ENCODE measurements at regions not wholly inside any gene's neighbourhood (a gene's known extent, or its start where the extent isn't known, plus 50 kb on each side); places are given as distances from the start of the nearest gene placed in this dataset.

DNA sequence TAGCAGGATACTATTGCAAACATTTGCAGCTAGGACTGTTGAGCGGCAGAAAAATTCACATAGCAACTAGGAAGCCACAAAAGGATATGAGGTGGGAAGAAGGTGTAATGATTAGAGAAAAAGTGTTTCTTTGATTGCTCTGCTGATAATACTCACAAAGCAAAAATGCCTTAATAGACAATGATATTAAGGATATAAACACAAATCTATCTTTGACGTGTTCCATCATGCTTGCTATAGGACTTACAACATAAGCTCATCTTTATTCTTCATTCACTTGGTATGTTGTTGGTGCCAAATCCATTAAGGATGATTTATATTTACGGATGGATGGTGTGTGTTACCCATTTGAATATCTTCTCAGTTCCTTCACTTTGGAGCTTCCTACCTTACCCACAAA is 309.3 kb downstream of the GPR37 start:
- H3K79me2 ChIP-seq (ENCODE audit: control insufficient read depth in 1 of 2, insufficient read depth in 2 of 2, low read length in 2 of 2), result no peaks in the 10 kb centered on the region
- H2AK5ac ChIP-seq (ENCODE audit: low read depth, low read length), result no peak overlapping the region
- no peak overlapping the region for H4K5ac ChIP-seq (ENCODE audit: insufficient read length, low read depth, low read length)
- FAIRE-seq (no peak), DNase-seq (ENCODE audit: low read depth in 1 of 2, low spot score in 2 of 2) (no peak)
- H3K18ac ChIP-seq (ENCODE audit: extremely low read depth, low read length), result no peak overlapping the region
- 97% methylated on average over 3 of the region's 3 CpGs; no CpG with 5 or more reads in 1 of the 2 experiments for WGBS, 2 experiments (ENCODE audit: extremely low coverage in 1 of 2, insufficient coverage in 1 of 2, insufficient read length in 1 of 2, insufficient replicate concordance in 2 of 2, low coverage in 1 of 2, low lambda C conversion rate in 2 of 2, missing lambda C conversion rate in 1 of 2)
- no peak overlapping the region for H2AFZ ChIP-seq (ENCODE audit: low read length)
- H3K23me2 ChIP-seq (ENCODE audit: low read depth, low read length), result no peaks in the 10 kb centered on the region
- no peak overlapping the region for H3K23ac ChIP-seq (ENCODE audit: insufficient read length)
- H2BK12ac ChIP-seq (ENCODE audit: low read depth, low read length), result no peak overlapping the region
- H2BK120ac ChIP-seq (replicated peaks; ENCODE audit: low read depth, low read length), result no peak overlapping the region
- no peak overlapping the region for H3K4me3 ChIP-seq (ENCODE audit: extremely low read depth in 1 of 4, insufficient read depth in 2 of 4, low read depth in 3 of 4, low read length in 4 of 4)
- no peak overlapping the region for H3K27ac ChIP-seq (ENCODE audit: low read depth, low read length)
- no peak overlapping the region for H3K56ac ChIP-seq (replicated peaks; ENCODE audit: insufficient read length, low read depth, low read length)
- H4K20me1 ChIP-seq (replicated peaks in 1 of 2; ENCODE audit: control insufficient read depth in 1 of 2, insufficient read depth in 2 of 2, low read length in 2 of 2), result no peaks in the 10 kb centered on the region
- H3K4me2 ChIP-seq (ENCODE audit: insufficient read depth in 1 of 2, low read depth in 2 of 2, low read length in 2 of 2), result no peak overlapping the region
- no peaks in the 10 kb centered on the region for H3K9me3 ChIP-seq (ENCODE audit: insufficient read depth in 2 of 2, low read depth in 1 of 2, low read length in 1 of 2)
- no peaks in the 10 kb centered on the region for H3K36me3 ChIP-seq (ENCODE audit: control insufficient read depth in 2 of 4, insufficient read depth in 4 of 4, low read length in 3 of 4)
- no peak overlapping the region for H3K4ac ChIP-seq (replicated peaks; ENCODE audit: insufficient read length, low read depth, low read length)
- H2BK15ac ChIP-seq (ENCODE audit: low read length), result no peak overlapping the region
- POLR2A ChIA-PET (ENCODE audit: partially characterized antibody), result no interaction called here
- H3K79me1 ChIP-seq (ENCODE audit: low read depth, low read length), result no peaks in the 10 kb centered on the region
- H2BK20ac ChIP-seq (ENCODE audit: low read length), result no peak overlapping the region
- no peak overlapping the region for H3K9ac ChIP-seq (replicated peaks in 1 of 4; ENCODE audit: extremely low read depth in 1 of 4, low read depth in 3 of 4, low read length in 3 of 4)
- CTCF ChIA-PET (ENCODE audit: partially characterized antibody), result interaction anchor here (1.0 kb wide), 1 partner anchor 185 kb away, joined by 3 read pairs; no protein-coding TSS in a partner anchor
- H3K14ac ChIP-seq (ENCODE audit: insufficient read length), result no peak overlapping the region
- no peak overlapping the region for H2BK5ac ChIP-seq (ENCODE audit: low read depth, low read length)
- no peak overlapping the region for H4K91ac ChIP-seq (replicated peaks; ENCODE audit: insufficient read length, low read length)
- H3K27me3 ChIP-seq (replicated peaks in 1 of 4; ENCODE audit: control insufficient read depth in 3 of 4, extremely low read depth in 1 of 4, insufficient read depth in 3 of 4, low read length in 3 of 4), result no peaks in the 10 kb centered on the region
- no peak overlapping the region for H4K8ac ChIP-seq (ENCODE audit: extremely low read depth, insufficient read depth, low read length)
- H3K4me1 ChIP-seq (replicated peaks in 1 of 4; ENCODE audit: control insufficient read depth in 3 of 4, insufficient read depth in 4 of 4, low read length in 3 of 4), result no peaks in the 10 kb centered on the region
- TF ChIP-seq TAF7 (optimal IDR thresholded peaks at IDR 0.05; ENCODE audit: borderline replicate concordance, low read depth, low read length) (no peak), POLR2AphosphoS5 (IDR thresholded peaks at IDR 0.05; ENCODE audit: low read depth, low read length) (no peak), PHF8 (conservative IDR thresholded peaks at IDR 0.05; ENCODE audit: low read depth, low read length) (no peak), CEBPB (IDR thresholded peaks at IDR 0.05; ENCODE audit: low read depth, low read length) (no peak), EP300 (IDR thresholded peaks at IDR 0.05; ENCODE audit: borderline replicate concordance in 1 of 2, low read depth in 2 of 2, low read length in 2 of 2) (no peak), HDAC6 (IDR thresholded peaks at IDR 0.05; ENCODE audit: low read depth, low read length) (no peak), KDM4A (IDR thresholded peaks at IDR 0.05; ENCODE audit: low read depth, low read length, severe bottlenecking) (no peak), KDM1A (IDR thresholded peaks at IDR 0.05; ENCODE audit: borderline replicate concordance, low read length) (no peak), POLR2A (IDR thresholded peaks at IDR 0.05; ENCODE audit: control extremely low read depth in 1 of 2, low read depth in 2 of 2, low read length in 2 of 2) (no peak), SRF (IDR thresholded peaks at IDR 0.05; ENCODE audit: low read depth, low read length) (no peak), TEAD4 (IDR thresholded peaks at IDR 0.05; ENCODE audit: low read depth, low read length) (no peak), EGR1 (IDR thresholded peaks at IDR 0.05; ENCODE audit: borderline replicate concordance, low read depth, low read length) (no peak), YY1 (IDR thresholded peaks at IDR 0.05; ENCODE audit: low read depth, low read length) (no peak), SP2 (IDR thresholded peaks at IDR 0.05; ENCODE audit: low read length) (no peak), TCF12 (IDR thresholded peaks at IDR 0.05; ENCODE audit: low read depth, low read length) (no peak), GABPA (IDR thresholded peaks at IDR 0.05; ENCODE audit: borderline replicate concordance, insufficient read depth, low read length) (no peak), CTBP2 (IDR thresholded peaks at IDR 0.05; ENCODE audit: borderline replicate concordance, insufficient read depth, insufficient read length, low read length) (no peak)
